Stimulated activated CD8-positive, alpha-beta memory T cell treated with anti-CD3 and anti-CD28 coated beads, Interleukin-7, amount 100 ng/mL, for 1 hour (primary cell): ENCODE measurements at regions not wholly inside any gene's neighbourhood (a gene's known extent, or its start where the extent isn't known, plus 50 kb on each side); places are given as distances from the start of the nearest gene placed in this dataset.

Experiments used
- DNase-seq, 2 donors: peaks; one replicate each; pipeline ENCODE4 v3.0.0-alpha.2; 2020; ENCODE audit warnings: low read depth in 2 of 2

- no peak for DNase-seq
Observed at GRCh38 chr11:122523846-122524805, 131.4 kb upstream of the UBASH3B start.

GRCh38 chr11:122521626-122522025 is 133.9 kb upstream of the UBASH3B start:
- DNase-seq, result no peak

- DNase-seq, result no peak
Observed at GRCh38 chr11:122517403-122518379, 137.8 kb upstream of the UBASH3B start.

GRCh38 chr11:122516686-122517085 is 138.8 kb upstream of the UBASH3B start:
- DNase-seq, result no peak

- no peak for DNase-seq
Observed at GRCh38 chr11:122513997-122514396, 141.5 kb upstream of the UBASH3B start.

GRCh38 chr11:122513328-122513727 is 142.2 kb upstream of the UBASH3B start:
- DNase-seq, result no peak

- DNase-seq, result no peak
Observed at GRCh38 chr11:122512688-122513087, 142.8 kb upstream of the UBASH3B start.

GRCh38 chr11:122509899-122510298 is 145.6 kb upstream of the UBASH3B start:
- no peak for DNase-seq

- DNase-seq, result no peak
Observed at GRCh38 chr11:122509091-122509490, 146.4 kb upstream of the UBASH3B start.

GRCh38 chr11:122505304-122506006 is 150.1 kb upstream of the UBASH3B start:
- peak in 1 of 2 donors; percentile 2 for DNase-seq

- DNase-seq, result no peak
Observed at GRCh38 chr11:122494221-122494620, 161.3 kb upstream of the UBASH3B start.

GRCh38 chr11:122491509-122491908 is 164.0 kb upstream of the UBASH3B start:
- DNase-seq, result no peak

- no peak for DNase-seq
Observed at GRCh38 chr11:122488892-122489706, 166.4 kb upstream of the UBASH3B start.

- DNase-seq, result no peak
Observed at GRCh38 chr11:122487669-122488068, 167.9 kb upstream of the UBASH3B start.

- no peak for DNase-seq
Observed at GRCh38 chr11:122486793-122487495, 168.6 kb upstream of the UBASH3B start.

GRCh38 chr11:122478986-122479385 is 176.5 kb upstream of the UBASH3B start:
- DNase-seq, result no peak

- no peak for DNase-seq
Observed at GRCh38 chr11:122468965-122469364, 186.6 kb upstream of the UBASH3B start.

GRCh38 chr11:122463530-122463929 is 192.0 kb upstream of the UBASH3B start:
- no peak for DNase-seq

- no peak for DNase-seq
Observed at GRCh38 chr11:122459064-122459463, 196.5 kb upstream of the UBASH3B start.

- no peak for DNase-seq
Observed at GRCh38 chr11:122453586-122453985, 201.9 kb upstream of the UBASH3B start.
